MM.1S (cell line): ENCODE measurements at regions not wholly inside any gene's neighbourhood (a gene's known extent, or its start where the extent isn't known, plus 50 kb on each side); places are given as distances from the start of the nearest gene placed in this dataset.

ENCODE experiments used
- DNase-seq: peaks from one replicate; pipeline ENCODE4 v3.0.0-alpha.2; 2015
- H2AFZ ChIP-seq: fragments of 300-600 bp; sonication (generic); 2 replicates; pipeline ENCODE4 v1.6.0; 2016; ENCODE audit warnings: antibody characterized with exemption, low read length
- H3F3A ChIP-seq: fragments of 300-600 bp; sonication (generic); 2 replicates; pipeline ENCODE4 v1.6.1; 2016; ENCODE audit warnings: mild to moderate bottlenecking, antibody characterized with exemption, low read length, moderate library complexity, mixed read lengths; ENCODE audit not compliant: insufficient read depth
- H3K27ac ChIP-seq: fragments of 300-600 bp; sonication (generic); 2 replicates; pipeline ENCODE4 v1.5.1; 2016; ENCODE audit warnings: mild to moderate bottlenecking, low read length
- H3K27me3 ChIP-seq: fragments of 300-600 bp; sonication (generic); replicated peaks from 2 replicates; pipeline ENCODE4 v1.6.0; 2016; ENCODE audit warnings: low read length; ENCODE audit not compliant: insufficient read depth
- H3K36me3 ChIP-seq: fragments of 300-600 bp; sonication (generic); replicated peaks from 2 replicates; pipeline ENCODE4 v1.6.1; 2016; ENCODE audit warnings: mild to moderate bottlenecking, low read length, mixed read lengths; ENCODE audit not compliant: insufficient read depth
- H3K4me1 ChIP-seq: fragments of 300-600 bp; sonication (generic); 2 replicates; pipeline ENCODE4 v1.6.1; 2016; ENCODE audit warnings: low read length, mixed read lengths
- H3K4me2 ChIP-seq: fragments of 300-600 bp; sonication (generic); 2 replicates; pipeline ENCODE4 v1.6.0; 2016; ENCODE audit warnings: low read depth, low read length
- H3K4me3 ChIP-seq: fragments of 300-600 bp; sonication (generic); 2 replicates; pipeline ENCODE4 v1.5.1; 2016; ENCODE audit warnings: low read length, mixed read lengths
- H3K79me2 ChIP-seq: fragments of 300-600 bp; sonication (generic); 2 replicates; pipeline ENCODE4 v1.6.1; 2016; ENCODE audit warnings: mixed run types, low read length, mixed read lengths
- H3K9ac ChIP-seq: fragments of 300-600 bp; sonication (generic); 2 replicates; pipeline ENCODE4 v1.6.1; 2016; ENCODE audit warnings: low read length, mixed read lengths
- H3K9me2 ChIP-seq: fragments of 300-600 bp; sonication (generic); replicated peaks from 2 replicates; pipeline ENCODE4 v1.6.1; 2016; ENCODE audit warnings: mild to moderate bottlenecking, low read length, mixed read lengths; ENCODE audit not compliant: insufficient read depth
- H3K9me3 ChIP-seq: fragments of 300-600 bp; sonication (generic); replicated peaks from 2 replicates; pipeline ENCODE4 v1.6.1; 2016; ENCODE audit warnings: mild to moderate bottlenecking, low read length, mixed read lengths; ENCODE audit not compliant: insufficient read depth
- H4K20me1 ChIP-seq: fragments of 300-600 bp; sonication (generic); 2 replicates; pipeline ENCODE4 v1.6.1; 2016; ENCODE audit warnings: mild to moderate bottlenecking, low read length, moderate library complexity, mixed read lengths; ENCODE audit not compliant: insufficient read depth
- EZH2 ChIP-seq: fragments of 300-600 bp; sonication (generic); optimal IDR thresholded peaks from 2 replicates; pipeline ENCODE3; 2017; ENCODE audit warnings: low read depth, mild to moderate bottlenecking, antibody characterized with exemption, low read length, mixed read lengths
- EZH2phosphoT487 ChIP-seq: fragments of 300-600 bp; sonication (generic); IDR thresholded peaks from 2 replicates; pipeline ENCODE4 v1.6.1; 2018; ENCODE audit warnings: antibody characterized with exemption, low read length
- TF ChIP-seq, protein P1 (sequence below): fragments of 300-600 bp; sonication (generic); IDR thresholded peaks from 2 replicates; pipeline ENCODE4 v1.5.1; 2016; ENCODE audit warnings: antibody characterized with exemption, low read length, mixed read lengths

DNA sequence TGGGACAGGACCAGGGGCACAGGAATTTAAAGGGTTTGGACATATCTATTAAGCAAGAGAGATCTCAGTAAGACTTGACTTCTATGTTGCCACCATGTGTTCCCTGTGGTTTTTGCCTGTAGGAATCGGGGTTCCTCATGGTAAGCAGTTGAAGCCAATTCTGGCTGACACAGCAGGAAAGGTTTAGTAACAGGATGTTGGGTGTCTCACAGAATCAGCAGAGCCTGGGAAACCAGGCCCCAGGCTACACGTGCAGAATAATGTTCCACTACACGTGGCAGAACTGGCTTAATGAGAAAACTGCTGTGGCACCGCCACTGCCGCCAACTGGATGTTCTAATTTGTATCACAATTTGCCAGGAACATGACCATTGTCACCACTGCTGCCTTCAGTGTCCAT is 264.6 kb upstream of the PLET1 start:
- Histone ChIP-seq H3K4me1 (no peaks in the 10 kb centered on the region), H4K20me1 (no peaks in the 10 kb centered on the region), H3K27ac (no peak overlapping the region), H3K9ac (no peak overlapping the region), H3K9me2 (no peaks in the 10 kb centered on the region), H2AFZ (no peak overlapping the region), H3F3A (no peaks in the 10 kb centered on the region), H3K4me3 (no peak overlapping the region), H3K79me2 (no peaks in the 10 kb centered on the region), H3K27me3 (no peaks in the 10 kb centered on the region), H3K4me2 (no peak overlapping the region), H3K36me3 (no peaks in the 10 kb centered on the region), H3K9me3 (no peaks in the 10 kb centered on the region)
- no peak for DNase-seq
- no peak for TF ChIP-seq EZH2phosphoT487

DNA sequence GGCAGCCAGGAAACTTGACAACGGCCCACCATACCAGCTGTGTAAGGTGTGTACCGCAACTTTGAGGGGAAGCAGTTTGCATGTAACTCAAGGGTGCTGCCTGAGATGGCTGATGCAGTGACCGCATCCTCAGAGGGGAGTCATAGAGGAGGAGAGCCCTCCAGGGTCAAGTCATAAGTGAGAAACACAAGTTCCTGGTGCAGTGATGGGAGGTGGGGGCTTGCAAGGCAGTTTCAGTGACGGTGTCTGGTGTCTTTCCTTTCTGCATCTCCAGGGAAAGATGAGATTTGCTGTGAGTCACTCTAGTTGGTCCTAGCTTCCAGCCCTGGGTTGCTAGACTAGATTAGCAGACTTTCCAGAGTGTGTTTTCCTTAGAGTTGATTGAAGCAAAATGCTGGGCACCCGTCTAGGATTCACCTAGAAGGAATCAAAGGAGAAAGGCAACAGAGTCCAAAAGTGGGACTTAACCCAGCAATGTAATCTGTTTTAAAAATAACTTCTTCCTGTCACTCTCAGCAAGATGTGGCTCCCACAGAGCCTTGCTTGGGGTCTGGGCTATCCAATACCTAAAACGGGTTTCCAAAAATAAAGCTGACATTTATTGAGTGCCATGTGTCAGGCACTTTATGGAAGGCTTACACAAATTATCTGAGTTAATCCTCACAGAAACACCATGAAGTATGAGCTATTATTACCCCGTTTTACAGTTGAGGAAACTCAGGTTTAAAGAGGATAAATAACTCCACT is 265.4 kb upstream of the PLET1 start:
- H3K4me2 ChIP-seq = no peak overlapping the region
- H4K20me1 ChIP-seq = no peaks in the 10 kb centered on the region
- no peak overlapping the region for H3K4me3 ChIP-seq
- H3F3A ChIP-seq = no peaks in the 10 kb centered on the region
- H3K9ac ChIP-seq = no peak overlapping the region
- H3K4me1 ChIP-seq = no peaks in the 10 kb centered on the region
- DNase-seq = no peak
- H3K79me2 ChIP-seq = no peaks in the 10 kb centered on the region
- no peak overlapping the region for H3K27ac ChIP-seq
- H3K36me3 ChIP-seq = no peaks in the 10 kb centered on the region
- no peak overlapping the region for H2AFZ ChIP-seq
- TF ChIP-seq EZH2phosphoT487 = no peak
- no peak for TF ChIP-seq EZH2
- TF ChIP-seq, protein P1, sequence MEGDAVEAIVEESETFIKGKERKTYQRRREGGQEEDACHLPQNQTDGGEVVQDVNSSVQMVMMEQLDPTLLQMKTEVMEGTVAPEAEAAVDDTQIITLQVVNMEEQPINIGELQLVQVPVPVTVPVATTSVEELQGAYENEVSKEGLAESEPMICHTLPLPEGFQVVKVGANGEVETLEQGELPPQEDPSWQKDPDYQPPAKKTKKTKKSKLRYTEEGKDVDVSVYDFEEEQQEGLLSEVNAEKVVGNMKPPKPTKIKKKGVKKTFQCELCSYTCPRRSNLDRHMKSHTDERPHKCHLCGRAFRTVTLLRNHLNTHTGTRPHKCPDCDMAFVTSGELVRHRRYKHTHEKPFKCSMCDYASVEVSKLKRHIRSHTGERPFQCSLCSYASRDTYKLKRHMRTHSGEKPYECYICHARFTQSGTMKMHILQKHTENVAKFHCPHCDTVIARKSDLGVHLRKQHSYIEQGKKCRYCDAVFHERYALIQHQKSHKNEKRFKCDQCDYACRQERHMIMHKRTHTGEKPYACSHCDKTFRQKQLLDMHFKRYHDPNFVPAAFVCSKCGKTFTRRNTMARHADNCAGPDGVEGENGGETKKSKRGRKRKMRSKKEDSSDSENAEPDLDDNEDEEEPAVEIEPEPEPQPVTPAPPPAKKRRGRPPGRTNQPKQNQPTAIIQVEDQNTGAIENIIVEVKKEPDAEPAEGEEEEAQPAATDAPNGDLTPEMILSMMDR = no peak
- no peaks in the 10 kb centered on the region for H3K9me3 ChIP-seq
- no peaks in the 10 kb centered on the region for H3K27me3 ChIP-seq
- H3K9me2 ChIP-seq = no peaks in the 10 kb centered on the region

DNA sequence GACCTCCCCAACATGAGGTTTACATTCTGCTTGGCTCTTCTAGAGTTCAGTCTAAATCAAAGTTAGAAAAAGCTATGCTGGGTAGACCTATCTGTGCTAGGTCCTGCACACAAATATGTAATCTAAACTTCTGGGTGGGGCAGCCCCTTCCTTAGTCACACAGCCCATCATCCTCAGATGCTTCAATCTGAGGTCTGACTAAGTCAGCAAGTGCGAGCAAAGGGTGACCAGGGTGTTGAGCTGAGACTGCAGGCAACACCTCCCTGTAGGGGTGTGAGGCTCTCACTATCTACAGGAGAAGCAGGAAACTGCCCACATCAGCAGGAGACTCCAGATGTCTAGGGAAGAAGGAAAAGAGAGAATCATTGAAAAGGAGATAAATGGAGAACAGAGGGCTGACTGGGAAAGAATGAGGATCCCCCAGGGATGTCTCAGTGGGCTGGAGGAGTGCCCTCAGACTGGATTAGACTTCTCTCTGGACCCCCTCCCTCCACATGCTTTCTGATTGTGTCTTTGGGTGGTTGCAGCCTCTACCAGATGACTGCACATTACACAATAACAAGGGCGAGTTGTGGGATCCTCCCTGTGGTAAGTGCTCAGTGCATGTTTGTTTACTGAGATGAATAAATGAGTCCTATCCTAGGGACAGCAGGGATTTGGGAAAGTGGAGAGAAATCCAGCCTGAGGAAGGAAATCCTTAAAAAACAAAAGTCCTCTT is 266.2 kb upstream of the PLET1 start:
- H3K9me2 ChIP-seq = no peaks in the 10 kb centered on the region
- H3K79me2 ChIP-seq = no peaks in the 10 kb centered on the region
- no peaks in the 10 kb centered on the region for H4K20me1 ChIP-seq
- no peaks in the 10 kb centered on the region for H3K4me1 ChIP-seq
- H3K4me2 ChIP-seq = no peak overlapping the region
- no peak overlapping the region for H3K27ac ChIP-seq
- H3K9ac ChIP-seq = no peak overlapping the region
- TF ChIP-seq EZH2phosphoT487 = no peak
- no peaks in the 10 kb centered on the region for H3K27me3 ChIP-seq
- no peaks in the 10 kb centered on the region for H3K36me3 ChIP-seq
- DNase-seq = no peak
- no peak overlapping the region for H3K4me3 ChIP-seq
- no peaks in the 10 kb centered on the region for H3F3A ChIP-seq
- H3K9me3 ChIP-seq = no peaks in the 10 kb centered on the region
- no peak overlapping the region for H2AFZ ChIP-seq

DNA sequence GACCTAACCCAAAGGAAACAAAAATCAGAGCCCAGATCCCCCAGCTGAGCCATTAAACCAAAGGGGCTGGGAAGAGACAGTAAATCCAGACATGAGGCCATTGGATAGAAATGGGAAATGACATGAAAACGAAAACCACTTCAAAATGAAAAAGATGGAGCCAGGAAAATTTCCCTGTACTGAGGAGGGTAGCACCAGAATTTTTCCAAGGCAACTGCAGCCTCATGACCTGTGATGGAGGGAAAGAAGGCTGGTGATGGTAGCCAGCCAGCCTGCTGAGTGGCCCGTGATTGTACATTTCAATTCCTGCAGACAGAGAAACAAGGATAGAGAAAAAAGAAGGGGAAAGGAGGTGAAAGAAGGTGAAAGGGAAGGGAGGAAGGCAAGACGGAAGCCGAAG is 268.4 kb upstream of the PLET1 start:
- H3K27me3 ChIP-seq = no peaks in the 10 kb centered on the region
- H3K9me3 ChIP-seq = no peaks in the 10 kb centered on the region
- no peaks in the 10 kb centered on the region for H3F3A ChIP-seq
- no peaks in the 10 kb centered on the region for H3K79me2 ChIP-seq
- TF ChIP-seq, protein P1 = no peak
- no peak for TF ChIP-seq EZH2
- TF ChIP-seq EZH2phosphoT487 = no peak
- no peaks in the 10 kb centered on the region for H3K4me1 ChIP-seq
- no peak overlapping the region for H3K4me3 ChIP-seq
- H2AFZ ChIP-seq = no peak overlapping the region
- DNase-seq = no peak
- no peak overlapping the region for H3K27ac ChIP-seq
- no peak overlapping the region for H3K4me2 ChIP-seq
- no peaks in the 10 kb centered on the region for H3K9me2 ChIP-seq
- no peaks in the 10 kb centered on the region for H3K36me3 ChIP-seq
- H3K9ac ChIP-seq = no peak overlapping the region
- no peaks in the 10 kb centered on the region for H4K20me1 ChIP-seq
